ENCODE measurements at regions not wholly inside any gene's neighbourhood (a gene's known extent, or its start where the extent isn't known, plus 50 kb on each side); places are given as distances from the start of the nearest gene placed in this dataset.

DNA sequence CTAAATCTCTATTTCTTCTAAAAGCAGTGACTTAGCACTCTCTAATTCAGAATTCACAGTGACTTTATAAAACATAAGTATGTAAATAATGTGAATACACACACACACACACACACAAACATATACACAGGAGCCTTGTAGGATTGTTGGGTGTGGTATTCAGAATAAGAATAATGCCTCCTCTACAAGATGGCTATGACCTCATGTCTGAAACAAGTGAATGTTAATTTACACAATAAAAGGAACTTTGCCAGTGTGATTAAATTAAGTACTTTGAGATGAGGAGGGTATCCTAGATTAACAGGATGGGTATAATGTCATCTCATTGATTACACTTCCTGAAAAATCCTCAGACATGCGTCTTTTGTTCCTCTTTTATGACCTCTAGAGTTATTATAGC lies 234.6 kb downstream of the SLITRK6 start:
- TF ChIP-seq, protein P1, sequence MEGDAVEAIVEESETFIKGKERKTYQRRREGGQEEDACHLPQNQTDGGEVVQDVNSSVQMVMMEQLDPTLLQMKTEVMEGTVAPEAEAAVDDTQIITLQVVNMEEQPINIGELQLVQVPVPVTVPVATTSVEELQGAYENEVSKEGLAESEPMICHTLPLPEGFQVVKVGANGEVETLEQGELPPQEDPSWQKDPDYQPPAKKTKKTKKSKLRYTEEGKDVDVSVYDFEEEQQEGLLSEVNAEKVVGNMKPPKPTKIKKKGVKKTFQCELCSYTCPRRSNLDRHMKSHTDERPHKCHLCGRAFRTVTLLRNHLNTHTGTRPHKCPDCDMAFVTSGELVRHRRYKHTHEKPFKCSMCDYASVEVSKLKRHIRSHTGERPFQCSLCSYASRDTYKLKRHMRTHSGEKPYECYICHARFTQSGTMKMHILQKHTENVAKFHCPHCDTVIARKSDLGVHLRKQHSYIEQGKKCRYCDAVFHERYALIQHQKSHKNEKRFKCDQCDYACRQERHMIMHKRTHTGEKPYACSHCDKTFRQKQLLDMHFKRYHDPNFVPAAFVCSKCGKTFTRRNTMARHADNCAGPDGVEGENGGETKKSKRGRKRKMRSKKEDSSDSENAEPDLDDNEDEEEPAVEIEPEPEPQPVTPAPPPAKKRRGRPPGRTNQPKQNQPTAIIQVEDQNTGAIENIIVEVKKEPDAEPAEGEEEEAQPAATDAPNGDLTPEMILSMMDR (conservative IDR thresholded peaks at IDR 0.05; ENCODE audit: low read depth, low read length) = no peak
- TF ChIP-seq EZH2 (IDR thresholded peaks at IDR 0.05; ENCODE audit: borderline replicate concordance, low read depth, low read length, poor library complexity, severe bottlenecking) = no peak
